ENCODE measurements at regions not wholly inside any gene's neighbourhood (a gene's known extent, or its start where the extent isn't known, plus 50 kb on each side); places are given as distances from the start of the nearest gene placed in this dataset.

DNA sequence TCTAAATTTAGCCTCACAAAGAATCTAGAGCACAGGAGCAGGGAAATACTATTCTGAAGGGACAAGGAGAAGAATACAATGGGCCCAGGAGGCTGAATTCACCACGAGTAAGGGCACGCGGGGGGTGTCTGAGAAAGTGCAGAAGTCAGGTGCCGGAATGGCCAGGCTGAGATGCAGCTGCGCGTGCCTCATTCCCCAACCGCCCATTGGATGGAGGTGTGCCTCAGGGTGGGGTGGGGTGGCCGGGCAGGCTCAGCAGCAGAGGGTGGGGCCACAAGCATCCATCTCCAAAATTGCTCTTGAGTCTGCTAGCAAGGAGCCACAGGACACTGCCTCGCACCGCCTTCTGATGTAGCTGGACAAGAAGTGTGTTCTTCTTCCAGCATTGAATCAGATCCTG is 387.0 kb downstream of the SHANK2 start:
- POLR2A ChIA-PET, result no interaction called here
- no peak overlapping the region for H2AFZ ChIP-seq (ENCODE audit: low read depth, low read length, poor library complexity, severe bottlenecking)
- H3K4me1 ChIP-seq (ENCODE audit: control insufficient read depth in 1 of 2, insufficient read depth in 2 of 2, low read length in 2 of 2), result no peaks in the 10 kb centered on the region
- H3K4me2 ChIP-seq (ENCODE audit: low read length), result no peak overlapping the region
- RAD21 ChIA-PET (ENCODE audit: low non-redundant PET in 1 of 2, low total read pairs in 2 of 2, uncharacterized antibody in 2 of 2, unreplicated experiment in 2 of 2), result no interaction called here
- intact Hi-C loops (cut with micrococcal nuclease), result no loop called here
- no peak overlapping the region for H3K27ac ChIP-seq (ENCODE audit: low read depth, low read length)
- TF ChIP-seq SP1 (IDR thresholded peaks at IDR 0.05; ENCODE audit: low read depth) (no peak), RAD21 (IDR thresholded peaks at IDR 0.05; ENCODE audit: low read depth) (no peak), CBX3 (IDR thresholded peaks at IDR 0.05; ENCODE audit: low read depth) (no peak), CTCF (IDR thresholded peaks at IDR 0.05 in 2 of 3, conservative IDR thresholded peaks at IDR 0.05 in 1 of 3; ENCODE audit: borderline replicate concordance in 1 of 3, insufficient read depth in 1 of 3, low read depth in 2 of 3, low read length in 2 of 3) (no peak), ZFX (IDR thresholded peaks at IDR 0.05) (no peak), JUND (IDR thresholded peaks at IDR 0.05) (no peak), TCF7L2 (IDR thresholded peaks at IDR 0.05; ENCODE audit: borderline replicate concordance, extremely low read depth, insufficient read depth, insufficient read length) (no peak), CEBPB (IDR thresholded peaks at IDR 0.05; ENCODE audit: low read depth) (no peak), EZH2phosphoT487 (IDR thresholded peaks at IDR 0.05; ENCODE audit: borderline replicate concordance) (no peak), SRF (IDR thresholded peaks at IDR 0.05; ENCODE audit: low read depth) (no peak), EGR1 (IDR thresholded peaks at IDR 0.05; ENCODE audit: low read depth) (no peak), POLR2A (IDR thresholded peaks at IDR 0.05; ENCODE audit: borderline replicate concordance, extremely low read depth, insufficient read depth, insufficient read length) (no peak), ZNF274 (IDR thresholded peaks at IDR 0.05; ENCODE audit: low read depth, low read length) (no peak), POLR2AphosphoS5 (IDR thresholded peaks at IDR 0.05; ENCODE audit: low read depth, low read length) (no peak), ATF3 (IDR thresholded peaks at IDR 0.05) (no peak)
- TF ChIP-seq, protein P1, sequence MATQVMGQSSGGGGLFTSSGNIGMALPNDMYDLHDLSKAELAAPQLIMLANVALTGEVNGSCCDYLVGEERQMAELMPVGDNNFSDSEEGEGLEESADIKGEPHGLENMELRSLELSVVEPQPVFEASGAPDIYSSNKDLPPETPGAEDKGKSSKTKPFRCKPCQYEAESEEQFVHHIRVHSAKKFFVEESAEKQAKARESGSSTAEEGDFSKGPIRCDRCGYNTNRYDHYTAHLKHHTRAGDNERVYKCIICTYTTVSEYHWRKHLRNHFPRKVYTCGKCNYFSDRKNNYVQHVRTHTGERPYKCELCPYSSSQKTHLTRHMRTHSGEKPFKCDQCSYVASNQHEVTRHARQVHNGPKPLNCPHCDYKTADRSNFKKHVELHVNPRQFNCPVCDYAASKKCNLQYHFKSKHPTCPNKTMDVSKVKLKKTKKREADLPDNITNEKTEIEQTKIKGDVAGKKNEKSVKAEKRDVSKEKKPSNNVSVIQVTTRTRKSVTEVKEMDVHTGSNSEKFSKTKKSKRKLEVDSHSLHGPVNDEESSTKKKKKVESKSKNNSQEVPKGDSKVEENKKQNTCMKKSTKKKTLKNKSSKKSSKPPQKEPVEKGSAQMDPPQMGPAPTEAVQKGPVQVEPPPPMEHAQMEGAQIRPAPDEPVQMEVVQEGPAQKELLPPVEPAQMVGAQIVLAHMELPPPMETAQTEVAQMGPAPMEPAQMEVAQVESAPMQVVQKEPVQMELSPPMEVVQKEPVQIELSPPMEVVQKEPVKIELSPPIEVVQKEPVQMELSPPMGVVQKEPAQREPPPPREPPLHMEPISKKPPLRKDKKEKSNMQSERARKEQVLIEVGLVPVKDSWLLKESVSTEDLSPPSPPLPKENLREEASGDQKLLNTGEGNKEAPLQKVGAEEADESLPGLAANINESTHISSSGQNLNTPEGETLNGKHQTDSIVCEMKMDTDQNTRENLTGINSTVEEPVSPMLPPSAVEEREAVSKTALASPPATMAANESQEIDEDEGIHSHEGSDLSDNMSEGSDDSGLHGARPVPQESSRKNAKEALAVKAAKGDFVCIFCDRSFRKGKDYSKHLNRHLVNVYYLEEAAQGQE (IDR thresholded peaks at IDR 0.05; ENCODE audit: low read depth), result no peak
- TF ChIP-seq, protein P2, sequence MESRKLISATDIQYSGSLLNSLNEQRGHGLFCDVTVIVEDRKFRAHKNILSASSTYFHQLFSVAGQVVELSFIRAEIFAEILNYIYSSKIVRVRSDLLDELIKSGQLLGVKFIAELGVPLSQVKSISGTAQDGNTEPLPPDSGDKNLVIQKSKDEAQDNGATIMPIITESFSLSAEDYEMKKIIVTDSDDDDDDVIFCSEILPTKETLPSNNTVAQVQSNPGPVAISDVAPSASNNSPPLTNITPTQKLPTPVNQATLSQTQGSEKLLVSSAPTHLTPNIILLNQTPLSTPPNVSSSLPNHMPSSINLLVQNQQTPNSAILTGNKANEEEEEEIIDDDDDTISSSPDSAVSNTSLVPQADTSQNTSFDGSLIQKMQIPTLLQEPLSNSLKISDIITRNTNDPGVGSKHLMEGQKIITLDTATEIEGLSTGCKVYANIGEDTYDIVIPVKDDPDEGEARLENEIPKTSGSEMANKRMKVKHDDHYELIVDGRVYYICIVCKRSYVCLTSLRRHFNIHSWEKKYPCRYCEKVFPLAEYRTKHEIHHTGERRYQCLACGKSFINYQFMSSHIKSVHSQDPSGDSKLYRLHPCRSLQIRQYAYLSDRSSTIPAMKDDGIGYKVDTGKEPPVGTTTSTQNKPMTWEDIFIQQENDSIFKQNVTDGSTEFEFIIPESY (IDR thresholded peaks at IDR 0.05; ENCODE audit: extremely low read depth, insufficient replicate concordance, low read length), result no peak
- no TSS peak for BruUV-seq (replicated peaks)
- CTCF ChIA-PET, result no interaction called here
- H3K36me3 ChIP-seq (ENCODE audit: control insufficient read depth in 1 of 2, insufficient read depth in 2 of 2, low read length in 2 of 2), result no peaks in the 10 kb centered on the region
- no peaks in the 10 kb centered on the region for H3K27me3 ChIP-seq (ENCODE audit: insufficient read depth, low read length)
- no peaks in the 10 kb centered on the region for H3K9me2 ChIP-seq (ENCODE audit: insufficient read depth)
- H3K9me3 ChIP-seq (ENCODE audit: control insufficient read depth in 1 of 2, insufficient read depth in 1 of 2, low read depth in 1 of 2, low read length in 2 of 2), result no peaks in the 10 kb centered on the region
- no peaks in the 10 kb centered on the region for H3K79me2 ChIP-seq (ENCODE audit: insufficient read depth, low read length)
- no peak overlapping the region for H3K4me3 ChIP-seq (replicated peaks in 1 of 2; ENCODE audit: low read depth in 1 of 2, low read length in 2 of 2)
- no peak for ATAC-seq
- DNase-seq (ENCODE audit: low read depth, low spot score), result no peak
- H3K9ac ChIP-seq (ENCODE audit: low read length), result no peak overlapping the region
- H4K20me1 ChIP-seq (ENCODE audit: insufficient read depth), result no peaks in the 10 kb centered on the region
